Ovary (tissue), 3 donors: ENCODE measurements at regions not wholly inside any gene's neighbourhood (a gene's known extent, or its start where the extent isn't known, plus 50 kb on each side); places are given as distances from the start of the nearest gene placed in this dataset.

Experiments used
- EP300 ChIP-seq: sonication (generic); formaldehyde crosslinking; IDR thresholded peaks from one replicate; pipeline ENCODE4 v1.6.1; 2017; ENCODE audit warnings: antibody characterized with exemption
- POLR2A ChIP-seq: fragments of 450-650 bp; IDR thresholded peaks from one replicate; pipeline ENCODE4 v1.6.1; 2017; ENCODE audit warnings: antibody characterized with exemption, mild to moderate bottlenecking, moderate library complexity
- TF ChIP-seq, protein P1 (sequence below), 3 donors: fragments of 450-650 bp in 2 of 3; fragments of 200-600 bp in 1 of 3; IDR thresholded peaks; one replicate each; pipeline versions ENCODE4 v1.5.1 to v1.8.0; 2016 to 2022; ENCODE audit warnings: antibody characterized with exemption in 3 of 3, mild to moderate bottlenecking in 1 of 3
- donor health status: DM: no; HTN: no; CAD: no.

DNA sequence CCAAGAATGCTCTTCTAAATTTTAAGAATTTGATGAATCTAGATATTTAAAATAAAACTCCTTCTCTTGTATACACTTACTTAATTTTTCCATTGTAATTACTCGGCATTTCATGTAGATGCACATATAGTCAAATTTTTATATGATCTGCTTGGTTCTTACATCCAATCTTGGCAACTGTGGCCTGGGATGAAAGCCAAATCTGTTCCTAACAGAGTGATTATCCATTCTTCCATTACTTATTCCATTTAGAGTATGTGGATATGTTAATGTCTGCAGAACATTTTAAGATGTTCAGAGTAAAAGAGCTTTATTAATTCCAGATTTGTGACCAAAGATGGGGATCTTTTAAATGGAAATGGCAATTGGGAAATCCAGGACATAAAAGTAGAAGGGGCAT is 144.1 kb upstream of the PDE7B start:
- TF ChIP-seq EP300 = no peak
- TF ChIP-seq, protein P1, sequence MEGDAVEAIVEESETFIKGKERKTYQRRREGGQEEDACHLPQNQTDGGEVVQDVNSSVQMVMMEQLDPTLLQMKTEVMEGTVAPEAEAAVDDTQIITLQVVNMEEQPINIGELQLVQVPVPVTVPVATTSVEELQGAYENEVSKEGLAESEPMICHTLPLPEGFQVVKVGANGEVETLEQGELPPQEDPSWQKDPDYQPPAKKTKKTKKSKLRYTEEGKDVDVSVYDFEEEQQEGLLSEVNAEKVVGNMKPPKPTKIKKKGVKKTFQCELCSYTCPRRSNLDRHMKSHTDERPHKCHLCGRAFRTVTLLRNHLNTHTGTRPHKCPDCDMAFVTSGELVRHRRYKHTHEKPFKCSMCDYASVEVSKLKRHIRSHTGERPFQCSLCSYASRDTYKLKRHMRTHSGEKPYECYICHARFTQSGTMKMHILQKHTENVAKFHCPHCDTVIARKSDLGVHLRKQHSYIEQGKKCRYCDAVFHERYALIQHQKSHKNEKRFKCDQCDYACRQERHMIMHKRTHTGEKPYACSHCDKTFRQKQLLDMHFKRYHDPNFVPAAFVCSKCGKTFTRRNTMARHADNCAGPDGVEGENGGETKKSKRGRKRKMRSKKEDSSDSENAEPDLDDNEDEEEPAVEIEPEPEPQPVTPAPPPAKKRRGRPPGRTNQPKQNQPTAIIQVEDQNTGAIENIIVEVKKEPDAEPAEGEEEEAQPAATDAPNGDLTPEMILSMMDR (IDR thresholded peaks at IDR 0.05) = no peak
- TF ChIP-seq POLR2A = no peak
